ENCODE measurements at regions not wholly inside any gene's neighbourhood (a gene's known extent, or its start where the extent isn't known, plus 50 kb on each side); places are given as distances from the start of the nearest gene placed in this dataset.

DNA sequence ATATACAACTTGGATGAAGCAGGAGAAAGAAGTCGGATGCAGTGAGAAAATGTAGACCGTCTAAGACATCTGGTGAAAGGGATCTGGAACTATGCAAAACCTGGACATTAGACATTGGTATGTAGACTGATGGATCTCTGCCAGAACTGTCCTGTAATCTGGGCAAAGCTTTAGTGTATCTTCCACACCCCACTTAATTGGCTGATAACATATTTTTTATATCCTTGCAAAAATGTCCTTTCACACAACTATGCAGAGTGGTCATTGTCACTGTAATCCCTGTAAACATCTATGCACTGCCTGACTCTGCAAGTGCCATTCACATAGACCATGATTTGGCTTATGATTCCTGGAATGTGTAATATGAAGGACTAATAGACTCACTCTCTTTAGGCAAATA is 163.1 kb downstream of the TUSC7 start:
- no peak overlapping the region for H3K4me3 ChIP-seq (ENCODE audit: low read depth in 1 of 2, low read length in 2 of 2)
- 84 to 89% methylated on average over 2 of the region's 2 CpGs for WGBS, 2 donors
- H3K36me3 ChIP-seq (ENCODE audit: control insufficient read depth in 2 of 2, insufficient read depth in 2 of 2, low read length in 1 of 2), result no peaks in the 10 kb centered on the region
- no peak overlapping the region for H3K27ac ChIP-seq (ENCODE audit: low read depth in 2 of 2, low read length in 1 of 2)
- H3K9me3 ChIP-seq (ENCODE audit: control insufficient read depth in 2 of 2, insufficient read depth in 1 of 2, low read depth in 1 of 2, low read length in 1 of 2), result no peaks in the 10 kb centered on the region
- no peaks in the 10 kb centered on the region for H3K4me1 ChIP-seq (ENCODE audit: control insufficient read depth in 2 of 2, insufficient read depth in 2 of 2, low read length in 1 of 2)
- H3K27me3 ChIP-seq (ENCODE audit: control insufficient read depth in 1 of 2, insufficient read depth in 2 of 2, low read length in 2 of 2), result no peaks in the 10 kb centered on the region

DNA sequence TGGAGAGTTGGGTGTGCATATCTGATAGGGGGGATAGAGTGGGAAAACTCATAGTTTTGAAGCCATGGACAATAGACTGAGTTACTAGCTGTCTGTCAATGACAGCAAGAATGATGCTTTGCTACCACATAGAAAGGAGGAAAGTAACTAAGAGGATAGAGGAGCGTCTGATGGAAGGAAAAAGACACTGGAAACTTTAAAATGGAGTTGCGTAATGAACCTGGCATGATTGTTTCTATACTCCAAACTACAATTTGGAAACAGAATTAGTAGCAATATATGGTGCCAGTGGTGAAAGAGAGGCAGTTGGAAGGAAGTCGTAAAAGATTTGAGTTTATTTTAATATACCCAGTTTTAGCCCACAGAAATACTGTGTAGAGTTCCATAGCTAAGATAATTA is 163.6 kb downstream of the TUSC7 start:
- H3K36me3 ChIP-seq (ENCODE audit: control insufficient read depth in 2 of 2, insufficient read depth in 2 of 2, low read length in 1 of 2), result no peaks in the 10 kb centered on the region
- no peak overlapping the region for H3K4me3 ChIP-seq (ENCODE audit: low read depth in 1 of 2, low read length in 2 of 2)
- no peaks in the 10 kb centered on the region for H3K4me1 ChIP-seq (ENCODE audit: control insufficient read depth in 2 of 2, insufficient read depth in 2 of 2, low read length in 1 of 2)
- 83 to 85% methylated on average over 3 of the region's 3 CpGs for WGBS, 2 donors
- no peaks in the 10 kb centered on the region for H3K9me3 ChIP-seq (ENCODE audit: control insufficient read depth in 2 of 2, insufficient read depth in 1 of 2, low read depth in 1 of 2, low read length in 1 of 2)
- no peak overlapping the region for H3K27ac ChIP-seq (ENCODE audit: low read depth in 2 of 2, low read length in 1 of 2)
- H3K27me3 ChIP-seq (ENCODE audit: control insufficient read depth in 1 of 2, insufficient read depth in 2 of 2, low read length in 2 of 2), result no peaks in the 10 kb centered on the region

DNA sequence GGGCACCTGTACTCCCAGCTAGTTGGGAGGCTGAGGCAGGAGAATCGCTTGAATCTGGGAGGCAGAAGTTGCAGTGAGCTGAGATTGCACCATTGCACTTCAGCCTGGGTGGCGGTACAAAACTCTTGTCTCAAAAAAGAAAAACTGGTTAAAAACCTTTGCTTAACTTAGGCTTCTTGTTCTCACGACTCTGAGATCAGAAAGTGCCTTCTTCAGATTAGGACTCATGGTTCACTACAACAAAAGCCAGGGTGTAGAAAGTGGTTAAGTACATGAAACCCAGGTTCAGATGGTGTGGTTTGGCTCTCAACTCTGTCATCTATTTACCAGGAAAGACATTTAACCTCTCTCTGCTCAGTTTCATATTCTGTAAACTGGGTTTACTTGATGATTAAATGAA is 168.4 kb downstream of the TUSC7 start:
- Histone ChIP-seq H3K27me3 (ENCODE audit: control insufficient read depth in 1 of 2, insufficient read depth in 2 of 2, low read length in 2 of 2) (no peaks in the 10 kb centered on the region), H3K4me3 (ENCODE audit: low read depth in 1 of 2, low read length in 2 of 2) (no peak overlapping the region), H3K36me3 (ENCODE audit: control insufficient read depth in 2 of 2, insufficient read depth in 2 of 2, low read length in 1 of 2) (no peaks in the 10 kb centered on the region), H3K4me1 (ENCODE audit: control insufficient read depth in 2 of 2, insufficient read depth in 2 of 2, low read length in 1 of 2) (no peaks in the 10 kb centered on the region), H3K9me3 (ENCODE audit: control insufficient read depth in 2 of 2, insufficient read depth in 1 of 2, low read depth in 1 of 2, low read length in 1 of 2) (no peaks in the 10 kb centered on the region), H3K27ac (ENCODE audit: low read depth in 2 of 2, low read length in 1 of 2) (no peak overlapping the region)
- 88 to 90% methylated on average over 3 of the region's 3 CpGs for WGBS, 2 donors

DNA sequence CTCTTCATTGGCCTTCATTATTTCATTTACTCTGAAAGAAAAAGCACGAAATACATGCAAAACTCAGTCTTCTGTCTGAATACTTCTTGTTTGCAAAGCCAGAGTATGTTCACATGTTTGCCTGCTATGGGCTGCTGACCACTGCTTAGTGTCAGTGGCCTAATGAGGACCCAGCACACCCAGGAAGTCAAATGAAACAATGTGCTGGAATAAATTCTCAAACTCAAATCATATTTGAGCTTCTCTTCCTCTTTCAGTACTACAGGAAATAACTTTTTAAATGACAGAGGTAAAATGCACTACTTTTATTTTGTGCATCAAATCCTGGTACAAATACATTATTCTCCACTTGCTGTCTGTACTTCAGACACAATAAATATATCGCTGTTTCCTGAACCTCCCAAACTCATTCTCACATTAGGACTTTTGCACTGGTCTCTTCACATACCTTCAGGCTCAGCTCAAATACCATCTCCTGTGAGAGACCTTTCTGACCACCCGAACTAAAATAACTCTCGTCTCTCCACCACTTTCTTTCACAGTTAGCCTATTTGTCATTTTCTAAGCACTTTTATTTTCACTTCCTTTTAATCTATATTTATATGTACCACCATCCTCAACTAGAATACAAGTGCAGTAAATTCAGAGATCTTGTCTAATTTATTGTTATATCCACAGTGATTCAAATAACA is 176.8 kb downstream of the TUSC7 start:
- H3K27me3 ChIP-seq (ENCODE audit: control insufficient read depth in 1 of 2, insufficient read depth in 2 of 2, low read length in 2 of 2), result no peaks in the 10 kb centered on the region
- WGBS, 2 donors, result 61 to 63% methylated on average over 4 of the region's 4 CpGs
- H3K27ac ChIP-seq (ENCODE audit: low read depth in 2 of 2, low read length in 1 of 2), result no peak overlapping the region
- no peaks in the 10 kb centered on the region for H3K9me3 ChIP-seq (ENCODE audit: control insufficient read depth in 2 of 2, insufficient read depth in 1 of 2, low read depth in 1 of 2, low read length in 1 of 2)
- no peaks in the 10 kb centered on the region for H3K36me3 ChIP-seq (ENCODE audit: control insufficient read depth in 2 of 2, insufficient read depth in 2 of 2, low read length in 1 of 2)
- no peak overlapping the region for H3K4me3 ChIP-seq (ENCODE audit: low read depth in 1 of 2, low read length in 2 of 2)
- H3K4me1 ChIP-seq (ENCODE audit: control insufficient read depth in 2 of 2, insufficient read depth in 2 of 2, low read length in 1 of 2), result no peaks in the 10 kb centered on the region

DNA sequence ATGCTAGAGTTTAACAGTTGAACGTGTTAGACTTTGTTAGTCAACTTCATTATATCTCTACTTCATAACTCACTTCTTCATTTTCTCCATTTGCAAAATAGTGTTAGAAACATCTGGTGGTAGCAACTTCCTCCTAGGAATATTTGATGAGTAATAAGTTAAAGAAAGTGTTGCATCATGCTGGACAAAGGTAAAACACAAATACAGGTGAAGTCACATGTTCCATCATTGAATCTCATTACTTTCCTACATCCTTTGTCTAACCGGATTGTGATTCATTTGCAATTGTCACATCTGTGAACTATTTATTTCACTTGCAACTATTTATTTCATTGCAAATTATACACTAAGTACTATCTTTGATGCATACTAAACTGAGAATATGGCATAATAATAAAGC is 186.5 kb downstream of the TUSC7 start:
- 61 to 72% methylated on average over 2 of the region's 2 CpGs for WGBS, 2 donors

DNA sequence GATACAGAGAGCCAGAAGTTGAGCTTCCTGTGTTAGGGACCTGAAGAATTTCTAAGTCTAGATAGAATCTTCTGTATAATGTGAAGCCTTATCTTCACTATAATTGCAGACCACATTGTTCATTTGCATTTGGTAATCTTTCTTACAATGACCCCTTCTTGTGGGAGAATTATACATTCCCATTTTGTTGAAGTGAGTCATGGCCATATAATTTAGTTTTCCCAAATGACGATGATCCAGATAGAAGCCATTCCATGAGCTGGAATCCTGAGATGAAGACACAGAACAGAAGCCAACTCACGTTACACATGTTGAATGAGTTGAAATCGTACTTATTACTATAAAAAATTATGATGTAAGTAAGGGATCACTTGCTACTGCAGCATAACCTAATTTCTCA is 187.8 kb downstream of the TUSC7 start:
- H3K4me1 ChIP-seq (ENCODE audit: control insufficient read depth in 2 of 2, insufficient read depth in 2 of 2, low read length in 1 of 2), result no peaks in the 10 kb centered on the region
- no peak overlapping the region for H3K4me3 ChIP-seq (ENCODE audit: low read depth in 1 of 2, low read length in 2 of 2)
- H3K27ac ChIP-seq (ENCODE audit: low read depth in 2 of 2, low read length in 1 of 2), result no peak overlapping the region
- no peaks in the 10 kb centered on the region for H3K36me3 ChIP-seq (ENCODE audit: control insufficient read depth in 2 of 2, insufficient read depth in 2 of 2, low read length in 1 of 2)
- H3K9me3 ChIP-seq (ENCODE audit: control insufficient read depth in 2 of 2, insufficient read depth in 1 of 2, low read depth in 1 of 2, low read length in 1 of 2), result peaks cover 0 to 2% of the 10 kb centered on the region in 2 donors
- H3K27me3 ChIP-seq (ENCODE audit: control insufficient read depth in 1 of 2, insufficient read depth in 2 of 2, low read length in 2 of 2), result no peaks in the 10 kb centered on the region
- WGBS, 2 donors, result 73 to 85% methylated on average over 3 of the region's 3 CpGs

More for the DNA sequence above, 186.5 kb downstream of the TUSC7 start:
- H3K36me3 ChIP-seq (ENCODE audit: control insufficient read depth in 2 of 2, insufficient read depth in 2 of 2, low read length in 1 of 2), result no peaks in the 10 kb centered on the region
- H3K4me3 ChIP-seq (ENCODE audit: low read depth in 1 of 2, low read length in 2 of 2), result no peak overlapping the region
- H3K9me3 ChIP-seq (ENCODE audit: control insufficient read depth in 2 of 2, insufficient read depth in 1 of 2, low read depth in 1 of 2, low read length in 1 of 2), result peaks cover 0 to 2% of the 10 kb centered on the region in 2 donors
- no peaks in the 10 kb centered on the region for H3K4me1 ChIP-seq (ENCODE audit: control insufficient read depth in 2 of 2, insufficient read depth in 2 of 2, low read length in 1 of 2)
- no peak overlapping the region for H3K27ac ChIP-seq (ENCODE audit: low read depth in 2 of 2, low read length in 1 of 2)
- no peaks in the 10 kb centered on the region for H3K27me3 ChIP-seq (ENCODE audit: control insufficient read depth in 1 of 2, insufficient read depth in 2 of 2, low read length in 2 of 2)

DNA sequence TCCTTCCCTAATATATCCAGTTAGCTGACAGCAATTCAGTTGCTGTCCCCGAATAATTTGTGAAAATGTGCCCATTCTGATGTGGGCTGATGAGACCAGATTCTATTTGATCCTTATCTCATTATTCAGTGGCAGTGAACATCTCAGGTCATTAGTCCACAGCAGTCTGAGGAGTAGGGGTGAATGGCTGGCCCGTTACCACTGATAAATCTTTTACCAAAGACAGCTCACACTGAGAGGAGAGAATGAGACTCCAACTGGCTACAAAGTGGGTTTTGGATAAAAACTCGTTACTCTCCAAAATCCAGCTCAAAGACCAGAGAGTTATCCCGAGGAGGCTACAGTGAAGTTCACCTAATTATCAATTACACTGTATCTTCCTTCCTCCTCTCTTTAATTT is 189.7 kb downstream of the TUSC7 start:
- no peaks in the 10 kb centered on the region for H3K4me1 ChIP-seq (ENCODE audit: control insufficient read depth in 2 of 2, insufficient read depth in 2 of 2, low read length in 1 of 2)
- no peaks in the 10 kb centered on the region for H3K27me3 ChIP-seq (ENCODE audit: control insufficient read depth in 1 of 2, insufficient read depth in 2 of 2, low read length in 2 of 2)
- 65 to 73% methylated on average over 4 of the region's 4 CpGs for WGBS, 2 donors
- no peaks in the 10 kb centered on the region for H3K9me3 ChIP-seq (ENCODE audit: control insufficient read depth in 2 of 2, insufficient read depth in 1 of 2, low read depth in 1 of 2, low read length in 1 of 2)
- H3K36me3 ChIP-seq (ENCODE audit: control insufficient read depth in 2 of 2, insufficient read depth in 2 of 2, low read length in 1 of 2), result no peaks in the 10 kb centered on the region
- no peak overlapping the region for H3K27ac ChIP-seq (ENCODE audit: low read depth in 2 of 2, low read length in 1 of 2)
- no peak overlapping the region for H3K4me3 ChIP-seq (ENCODE audit: low read depth in 1 of 2, low read length in 2 of 2)

DNA sequence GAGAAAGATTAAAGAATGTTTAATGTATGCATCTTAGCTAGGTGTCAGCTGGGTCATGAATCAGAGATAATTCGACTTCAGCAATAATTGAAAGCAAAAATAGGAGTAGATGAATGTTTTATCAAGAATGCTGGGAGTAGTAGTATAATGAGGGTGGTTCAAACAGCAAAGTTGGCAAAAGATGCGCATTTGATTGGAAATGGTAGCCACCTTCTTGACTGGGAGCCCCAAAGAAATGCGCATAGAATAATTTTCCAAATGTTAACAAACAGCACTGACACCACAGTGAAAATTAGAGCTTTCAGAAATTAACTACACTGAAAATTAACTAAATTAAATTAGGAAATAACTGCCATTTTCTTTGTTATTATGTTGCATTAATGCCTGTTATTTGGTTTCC is 195.8 kb downstream of the TUSC7 start:
- Histone ChIP-seq H3K27ac (ENCODE audit: low read depth in 2 of 2, low read length in 1 of 2) (no peak overlapping the region), H3K4me3 (ENCODE audit: low read depth in 1 of 2, low read length in 2 of 2) (no peak overlapping the region), H3K9me3 (ENCODE audit: control insufficient read depth in 2 of 2, insufficient read depth in 1 of 2, low read depth in 1 of 2, low read length in 1 of 2) (no peaks in the 10 kb centered on the region), H3K27me3 (ENCODE audit: control insufficient read depth in 1 of 2, insufficient read depth in 2 of 2, low read length in 2 of 2) (no peaks in the 10 kb centered on the region), H3K36me3 (ENCODE audit: control insufficient read depth in 2 of 2, insufficient read depth in 2 of 2, low read length in 1 of 2) (no peaks in the 10 kb centered on the region), H3K4me1 (ENCODE audit: control insufficient read depth in 2 of 2, insufficient read depth in 2 of 2, low read length in 1 of 2) (no peaks in the 10 kb centered on the region)
- 85 to 87% methylated on average over 3 of the region's 3 CpGs for WGBS, 2 donors

DNA sequence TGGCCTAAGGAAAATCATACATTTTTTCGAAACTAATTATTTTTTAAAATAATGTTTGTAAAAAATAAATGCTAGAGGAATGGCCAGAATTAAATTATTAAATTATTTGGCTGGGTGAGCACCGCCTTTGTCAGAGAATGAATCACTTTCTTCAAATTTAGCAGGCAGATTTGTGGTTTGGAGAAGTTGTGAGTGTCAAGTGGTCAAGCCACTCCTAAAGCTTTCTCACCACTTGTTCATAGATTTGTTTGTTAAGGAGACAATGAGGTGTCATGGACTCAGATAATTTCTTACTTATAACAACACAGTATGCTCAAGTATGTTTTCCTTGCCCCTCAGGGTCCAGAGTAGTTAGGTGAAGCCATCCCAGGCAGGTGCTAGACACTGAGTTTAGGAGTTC is 196.2 kb downstream of the TUSC7 start:
- Histone ChIP-seq H3K27me3 (ENCODE audit: control insufficient read depth in 1 of 2, insufficient read depth in 2 of 2, low read length in 2 of 2) (no peaks in the 10 kb centered on the region), H3K27ac (ENCODE audit: low read depth in 2 of 2, low read length in 1 of 2) (no peak overlapping the region), H3K9me3 (ENCODE audit: control insufficient read depth in 2 of 2, insufficient read depth in 1 of 2, low read depth in 1 of 2, low read length in 1 of 2) (no peaks in the 10 kb centered on the region), H3K36me3 (ENCODE audit: control insufficient read depth in 2 of 2, insufficient read depth in 2 of 2, low read length in 1 of 2) (no peaks in the 10 kb centered on the region), H3K4me1 (ENCODE audit: control insufficient read depth in 2 of 2, insufficient read depth in 2 of 2, low read length in 1 of 2) (no peaks in the 10 kb centered on the region), H3K4me3 (ENCODE audit: low read depth in 1 of 2, low read length in 2 of 2) (no peak overlapping the region)
- WGBS, 2 donors, result 78 to 81% methylated on average over 2 of the region's 2 CpGs

DNA sequence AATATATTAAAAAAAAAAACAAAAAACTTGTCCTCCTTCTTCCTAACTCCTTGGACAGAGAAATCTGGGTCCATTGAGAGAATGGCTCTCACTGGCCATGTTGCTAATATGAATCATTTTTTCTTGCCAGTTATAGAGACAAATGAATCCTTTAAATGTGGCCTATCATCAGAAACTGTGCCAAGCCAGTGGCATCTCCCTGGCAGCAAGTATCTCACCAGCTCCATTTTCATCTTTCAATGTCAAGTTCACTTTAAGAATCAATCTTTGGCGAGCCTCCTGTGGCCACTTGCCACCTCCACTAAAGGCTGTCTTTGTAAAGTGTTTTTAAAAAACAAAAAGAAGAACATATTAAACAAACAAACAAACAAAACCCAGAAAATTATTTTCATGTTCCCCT is 202.5 kb downstream of the TUSC7 start:
- WGBS, 2 donors, result 65 to 67% methylated on average over 1 of the region's 1 CpG
- Histone ChIP-seq H3K36me3 (ENCODE audit: control insufficient read depth in 2 of 2, insufficient read depth in 2 of 2, low read length in 1 of 2) (no peaks in the 10 kb centered on the region), H3K4me1 (ENCODE audit: control insufficient read depth in 2 of 2, insufficient read depth in 2 of 2, low read length in 1 of 2) (no peaks in the 10 kb centered on the region), H3K9me3 (ENCODE audit: control insufficient read depth in 2 of 2, insufficient read depth in 1 of 2, low read depth in 1 of 2, low read length in 1 of 2) (no peaks in the 10 kb centered on the region), H3K4me3 (ENCODE audit: low read depth in 1 of 2, low read length in 2 of 2) (no peak overlapping the region), H3K27me3 (ENCODE audit: control insufficient read depth in 1 of 2, insufficient read depth in 2 of 2, low read length in 2 of 2) (no peaks in the 10 kb centered on the region), H3K27ac (ENCODE audit: low read depth in 2 of 2, low read length in 1 of 2) (no peak overlapping the region)

All from esophagus (tissue), 2 donors.